ENCODE measurements at regions not wholly inside any gene's neighbourhood (a gene's known extent, or its start where the extent isn't known, plus 50 kb on each side); places are given as distances from the start of the nearest gene placed in this dataset.

- DNase-seq (ENCODE audit: low spot score), result no peak
- no peak for TF ChIP-seq CTCF (IDR thresholded peaks at IDR 0.05; ENCODE audit: extremely low read depth, missing control alignments)
Measured at GRCh38 chr6:164166515-164166914, 752.0 kb downstream of the QKI start.

GRCh38 chr6:164164876-164165275, 750.4 kb downstream of the QKI start:
- no peak for TF ChIP-seq CTCF (IDR thresholded peaks at IDR 0.05; ENCODE audit: extremely low read depth, missing control alignments)
- DNase-seq (ENCODE audit: low spot score), result no peak

- no peak for DNase-seq (ENCODE audit: low spot score)
- no peak for TF ChIP-seq CTCF (IDR thresholded peaks at IDR 0.05; ENCODE audit: extremely low read depth, missing control alignments)
Measured at GRCh38 chr6:164163239-164163638, 748.7 kb downstream of the QKI start.

GRCh38 chr6:164159061-164159460, 744.5 kb downstream of the QKI start:
- DNase-seq (ENCODE audit: low spot score), result no peak
- no peak for TF ChIP-seq CTCF (IDR thresholded peaks at IDR 0.05; ENCODE audit: extremely low read depth, missing control alignments)

- no peak for DNase-seq (ENCODE audit: low spot score)
- TF ChIP-seq CTCF (IDR thresholded peaks at IDR 0.05; ENCODE audit: extremely low read depth, missing control alignments), result no peak
Measured at GRCh38 chr6:164154588-164154987, 740.1 kb downstream of the QKI start.

GRCh38 chr6:164152611-164153010, 738.1 kb downstream of the QKI start:
- TF ChIP-seq CTCF (IDR thresholded peaks at IDR 0.05; ENCODE audit: extremely low read depth, missing control alignments), result no peak
- no peak for DNase-seq (ENCODE audit: low spot score)

- TF ChIP-seq CTCF (IDR thresholded peaks at IDR 0.05; ENCODE audit: extremely low read depth, missing control alignments), result no peak
- DNase-seq (ENCODE audit: low spot score), result no peak
Measured at GRCh38 chr6:164151161-164152120, 736.9 kb downstream of the QKI start.

Measured in GM20000 (cell line).